OCI-LY7 (cell line): ENCODE measurements at regions not wholly inside any gene's neighbourhood (a gene's known extent, or its start where the extent isn't known, plus 50 kb on each side); places are given as distances from the start of the nearest gene placed in this dataset.

Experiments used
- BruUV-seq: library from RNA; stranded (reverse); fragments of 400-500 nt; replicated peaks from 2 replicates; lab custom pipeline; 2021; lab: Mats Ljungman, UMichigan
- CTCF ChIA-PET: fragments of 300-600 bp; sonication (Branson Sonifier 250); formaldehyde crosslinking; loops from one replicate; lab custom pipeline; 2022; ENCODE audit warnings: antibody characterized with exemption; ENCODE audit not compliant: unreplicated experiment; lab: Charles Lee
- POLR2A ChIA-PET: fragments of 300-600 bp; sonication (Branson Sonifier 250); formaldehyde crosslinking; loops from one replicate; lab custom pipeline; 2022; ENCODE audit warnings: antibody characterized with exemption; lab: Charles Lee
- DNase-seq: peaks from one replicate; pipeline ENCODE4 v3.0.0-alpha.2; 2015; ENCODE audit warnings: low spot score
- H2AFZ ChIP-seq: fragments of 200-600 bp; sonication (generic), shearing (Covaris generic); 2 replicates; pipeline ENCODE4 v1.6.1; 2014; ENCODE audit warnings: mild to moderate bottlenecking, antibody characterized with exemption, low read length, moderate library complexity
- H3K27ac ChIP-seq: fragments of 200-600 bp; sonication (generic); 2 replicates; pipeline ENCODE4 v1.5.1; 2014; ENCODE audit warnings: mixed run types, low read depth, mild to moderate bottlenecking, moderate library complexity, low read length, inconsistent platforms; ENCODE audit not compliant: poor library complexity, severe bottlenecking
- H3K36me3 ChIP-seq: fragments of 200-600 bp; sonication (generic); 2 replicates; pipeline ENCODE4 v1.6.1; 2014; ENCODE audit warnings: mild to moderate bottlenecking, antibody characterized with exemption, low read length, moderate library complexity, mixed read lengths; ENCODE audit not compliant: insufficient read depth
- H3K4me1 ChIP-seq: fragments of 200-600 bp; sonication (generic); 2 replicates; pipeline ENCODE4 v1.5.1; 2014; ENCODE audit warnings: mild to moderate bottlenecking, low read length; ENCODE audit not compliant: insufficient read depth, poor library complexity, severe bottlenecking
- H3K4me2 ChIP-seq: fragments of 200-600 bp; sonication (generic); 2 replicates; pipeline ENCODE4 v1.6.1; 2014; ENCODE audit warnings: mild to moderate bottlenecking, low read length
- H3K4me3 ChIP-seq: fragments of 200-600 bp; sonication (generic); 2 replicates; pipeline ENCODE4 v1.5.1; 2014; ENCODE audit warnings: mild to moderate bottlenecking, low read depth, low read length; ENCODE audit not compliant: poor library complexity, severe bottlenecking
- H3K79me2 ChIP-seq: fragments of 200-600 bp; sonication (generic); 2 replicates; pipeline ENCODE4 v1.6.1; 2016; ENCODE audit warnings: low read depth, mild to moderate bottlenecking, low read length, moderate library complexity, mixed read lengths; ENCODE audit not compliant: insufficient read depth
- H3K9me2 ChIP-seq: fragments of 200-600 bp; sonication (generic); 2 replicates; pipeline ENCODE4 v1.6.1; 2016; ENCODE audit warnings: mild to moderate bottlenecking, low read length, mixed read lengths; ENCODE audit not compliant: insufficient read depth
- H3K9me3 ChIP-seq: fragments of 200-600 bp; sonication (generic); 2 replicates; pipeline ENCODE4 v1.6.1; 2014; ENCODE audit warnings: mild to moderate bottlenecking, mixed run types, low read length, mixed read lengths
- H4K20me1 ChIP-seq: fragments of 200-600 bp; sonication (generic); 2 replicates; pipeline ENCODE4 v1.6.1; 2014; ENCODE audit warnings: mild to moderate bottlenecking, antibody characterized with exemption, low read length, moderate library complexity, mixed read lengths; ENCODE audit not compliant: insufficient read depth
- EZH2phosphoT487 ChIP-seq: fragments of 200-600 bp; sonication (generic); IDR thresholded peaks from 2 replicates; pipeline ENCODE4 v1.6.1; 2018; ENCODE audit warnings: low read depth, borderline replicate concordance, mild to moderate bottlenecking, mixed run types, antibody characterized with exemption, low read length, moderate library complexity, mixed read lengths
- intact Hi-C: fragments of 100-400 bp; cut with micrococcal nuclease; formaldehyde crosslinking; loops from one replicate; pipeline ENCODE4 v1.10.0; 2022; ENCODE audit not compliant: unreplicated experiment
- TF ChIP-seq, protein P1 (sequence below): fragments of 200-600 bp; sonication (generic); conservative IDR thresholded peaks from 2 replicates; pipeline ENCODE4 v1.5.1; 2014; ENCODE audit warnings: mild to moderate bottlenecking, antibody characterized with exemption, low read length, moderate library complexity, mixed read lengths

DNA sequence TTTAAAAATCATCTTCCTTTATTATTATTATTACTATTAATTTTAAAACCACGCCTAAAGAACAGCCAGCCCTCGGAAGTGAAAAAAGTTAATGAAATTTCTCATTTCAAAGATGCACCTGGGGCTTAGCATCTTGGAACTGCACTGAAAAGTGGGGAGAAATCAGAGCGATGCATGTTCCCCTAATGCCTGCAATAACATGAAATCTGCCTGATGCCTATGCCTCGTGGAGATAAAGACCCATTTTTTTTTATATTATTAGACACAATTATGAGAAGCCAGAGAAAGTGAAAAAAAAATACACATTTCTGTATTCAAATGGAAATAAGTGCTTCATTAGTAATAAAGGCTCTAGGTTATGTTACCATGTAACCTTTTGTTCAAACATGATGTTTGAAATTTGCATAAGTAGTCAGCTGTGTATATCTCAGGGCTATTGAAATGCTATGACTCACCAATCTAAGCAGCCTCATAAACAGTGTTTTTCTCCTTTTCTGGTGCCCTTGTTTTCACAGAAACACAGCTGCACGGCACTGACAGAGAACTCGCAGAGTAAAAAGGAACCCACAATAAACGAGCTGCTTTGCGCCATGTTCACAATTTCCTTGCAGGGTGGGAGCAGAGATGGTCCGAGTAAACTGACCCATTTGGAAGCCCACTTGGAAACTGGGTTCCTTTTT lies 175.8 kb upstream of the PRKCQ start:
- no peak overlapping the region for H3K4me3 ChIP-seq
- intact Hi-C loops, result no loop called here
- POLR2A ChIA-PET, result no interaction called here
- no peaks in the 10 kb centered on the region for H3K36me3 ChIP-seq
- DNase-seq, result no peak
- BruUV-seq, result no TSS peak
- H3K27ac ChIP-seq, result no peak overlapping the region
- CTCF ChIA-PET, result no interaction called here
- H3K79me2 ChIP-seq, result no peaks in the 10 kb centered on the region
- no peaks in the 10 kb centered on the region for H3K4me1 ChIP-seq
- no peaks in the 10 kb centered on the region for H3K9me2 ChIP-seq
- no peaks in the 10 kb centered on the region for H3K9me3 ChIP-seq
- TF ChIP-seq EZH2phosphoT487, result no peak
- TF ChIP-seq, protein P1, sequence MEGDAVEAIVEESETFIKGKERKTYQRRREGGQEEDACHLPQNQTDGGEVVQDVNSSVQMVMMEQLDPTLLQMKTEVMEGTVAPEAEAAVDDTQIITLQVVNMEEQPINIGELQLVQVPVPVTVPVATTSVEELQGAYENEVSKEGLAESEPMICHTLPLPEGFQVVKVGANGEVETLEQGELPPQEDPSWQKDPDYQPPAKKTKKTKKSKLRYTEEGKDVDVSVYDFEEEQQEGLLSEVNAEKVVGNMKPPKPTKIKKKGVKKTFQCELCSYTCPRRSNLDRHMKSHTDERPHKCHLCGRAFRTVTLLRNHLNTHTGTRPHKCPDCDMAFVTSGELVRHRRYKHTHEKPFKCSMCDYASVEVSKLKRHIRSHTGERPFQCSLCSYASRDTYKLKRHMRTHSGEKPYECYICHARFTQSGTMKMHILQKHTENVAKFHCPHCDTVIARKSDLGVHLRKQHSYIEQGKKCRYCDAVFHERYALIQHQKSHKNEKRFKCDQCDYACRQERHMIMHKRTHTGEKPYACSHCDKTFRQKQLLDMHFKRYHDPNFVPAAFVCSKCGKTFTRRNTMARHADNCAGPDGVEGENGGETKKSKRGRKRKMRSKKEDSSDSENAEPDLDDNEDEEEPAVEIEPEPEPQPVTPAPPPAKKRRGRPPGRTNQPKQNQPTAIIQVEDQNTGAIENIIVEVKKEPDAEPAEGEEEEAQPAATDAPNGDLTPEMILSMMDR, result no peak
- H3K4me2 ChIP-seq, result no peak overlapping the region
- no peaks in the 10 kb centered on the region for H4K20me1 ChIP-seq
- no peak overlapping the region for H2AFZ ChIP-seq

DNA sequence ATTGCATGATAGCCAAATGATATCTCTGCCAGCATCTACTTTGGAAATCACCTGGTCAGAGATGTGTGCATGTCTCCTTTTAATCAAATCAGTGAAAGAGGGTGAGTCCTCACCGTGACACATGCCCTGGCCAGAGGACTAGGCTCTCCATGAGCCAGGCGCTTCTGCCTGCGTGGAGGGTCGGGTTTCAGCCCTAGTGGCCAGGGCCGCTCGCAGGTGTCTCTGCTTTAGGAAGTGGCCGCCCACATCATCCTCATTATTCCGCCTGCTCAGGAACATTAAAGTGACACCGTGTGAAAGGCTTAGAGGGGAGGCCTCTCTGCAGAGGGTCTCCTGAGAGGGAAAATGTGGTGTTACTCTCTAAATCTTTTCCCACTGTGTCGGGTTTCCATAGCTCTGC lies 173.6 kb upstream of the PRKCQ start:
- H4K20me1 ChIP-seq, result no peaks in the 10 kb centered on the region
- H3K9me3 ChIP-seq, result no peaks in the 10 kb centered on the region
- no peaks in the 10 kb centered on the region for H3K9me2 ChIP-seq
- no peak overlapping the region for H2AFZ ChIP-seq
- BruUV-seq, result no TSS peak
- POLR2A ChIA-PET, result interaction anchor here (0.6 kb wide), 1 partner anchor 16 kb away, joined by 3 read pairs; no protein-coding TSS in a partner anchor
- TF ChIP-seq, protein P1, result no peak
- no peak for TF ChIP-seq EZH2phosphoT487
- CTCF ChIA-PET, result no interaction called here
- no peak for DNase-seq
- H3K27ac ChIP-seq, result no peak overlapping the region
- no peaks in the 10 kb centered on the region for H3K79me2 ChIP-seq
- intact Hi-C loops, result no loop called here
- no peaks in the 10 kb centered on the region for H3K36me3 ChIP-seq
- H3K4me2 ChIP-seq, result no peak overlapping the region
- no peaks in the 10 kb centered on the region for H3K4me1 ChIP-seq
- no peak overlapping the region for H3K4me3 ChIP-seq

DNA sequence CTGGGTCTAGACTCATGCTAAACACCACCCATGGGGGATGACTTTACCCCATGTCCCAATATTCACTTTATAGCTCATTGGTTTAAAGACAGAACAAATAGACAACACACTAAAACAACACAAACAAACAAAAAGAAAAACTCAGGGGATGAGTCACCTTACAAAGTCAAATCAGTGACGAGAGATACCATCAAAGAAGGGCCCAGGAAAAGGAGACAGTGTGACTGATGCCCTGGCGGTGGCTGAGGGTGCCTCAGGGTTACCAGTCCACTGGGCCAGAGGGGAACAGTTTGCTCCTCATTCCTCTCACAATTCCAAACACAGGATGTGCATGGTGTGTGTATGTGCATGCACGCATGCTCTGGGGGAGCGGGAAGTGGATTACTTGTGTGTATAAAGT lies 171.3 kb upstream of the PRKCQ start:
- CTCF ChIA-PET, result no interaction called here
- no peaks in the 10 kb centered on the region for H3K4me1 ChIP-seq
- POLR2A ChIA-PET, result no interaction called here
- H3K9me3 ChIP-seq, result no peaks in the 10 kb centered on the region
- no peak for TF ChIP-seq EZH2phosphoT487
- TF ChIP-seq, protein P1, result no peak
- H3K27ac ChIP-seq, result no peak overlapping the region
- no TSS peak for BruUV-seq
- no peaks in the 10 kb centered on the region for H3K9me2 ChIP-seq
- intact Hi-C loops, result no loop called here
- H3K36me3 ChIP-seq, result no peaks in the 10 kb centered on the region
- no peak overlapping the region for H2AFZ ChIP-seq
- no peak for DNase-seq
- H3K4me2 ChIP-seq, result no peak overlapping the region
- H3K4me3 ChIP-seq, result no peak overlapping the region
- H3K79me2 ChIP-seq, result no peaks in the 10 kb centered on the region
- no peaks in the 10 kb centered on the region for H4K20me1 ChIP-seq
